K562 (cell line): ENCODE measurements at regions not wholly inside any gene's neighbourhood (a gene's known extent, or its start where the extent isn't known, plus 50 kb on each side); places are given as distances from the start of the nearest gene placed in this dataset.

ENCODE experiments used
- CEBPG ChIP-seq, 3 experiments: fragments of 200-800 bp in 1 of 3; sonication (Bioruptor generic) in 1 of 3; sonication (generic) in 1 of 3; formaldehyde crosslinking in 1 of 3; IDR thresholded peaks in 2 of 3; conservative IDR thresholded peaks in 1 of 3; 2 replicates each; pipeline versions ENCODE4 v1.6.1 to v1.8.0; 2016 to 2022; ENCODE audit warnings: missing compliant biosample characterization in 2 of 3, missing genetic modification characterization in 2 of 3, mild to moderate bottlenecking in 1 of 3, missing genetic modification reagents in 1 of 3
- GATA2 ChIP-seq: sonication (generic); formaldehyde crosslinking; IDR thresholded peaks from 2 replicates; pipeline ENCODE4 v1.4.0; 2020; ENCODE audit warnings: mild to moderate bottlenecking, missing genetic modification reagents
- HCFC1 ChIP-seq: IDR thresholded peaks from 2 replicates; pipeline ENCODE4 v1.6.1; 2012; ENCODE audit warnings: low read depth, low read length, improper control_type of control experiment
- HNRNPK ChIP-seq: fragments of 200-400 bp; formaldehyde crosslinking; IDR thresholded peaks from one replicate; pipeline ENCODE4 v1.6.1; 2018; ENCODE audit warnings: mild to moderate bottlenecking, low read depth, low read length; ENCODE audit not compliant: poor library complexity, severe bottlenecking
- NCOR1 ChIP-seq: fragments of 450-650 bp; IDR thresholded peaks from 2 replicates; pipeline ENCODE4 v1.6.1; 2016; ENCODE audit warnings: mild to moderate bottlenecking, moderate library complexity
- PRDM10 ChIP-seq: fragments of 450-650 bp; IDR thresholded peaks from 2 replicates; pipeline ENCODE4 v1.6.1; 2018; ENCODE audit not compliant: partially characterized antibody
- REST ChIP-seq, 2 experiments: fragments of 450-650 bp; formaldehyde crosslinking in 1 of 2; IDR thresholded peaks; 2 replicates each; pipeline versions ENCODE4 v1.4.0 to v1.6.1; 2014 to 2020; ENCODE audit warnings: mild to moderate bottlenecking in 2 of 2, borderline replicate concordance in 1 of 2, low read depth in 1 of 2
- ZNF696 ChIP-seq: fragments of 250-450 bp; sonication (Bioruptor Pico); conservative IDR thresholded peaks from 2 replicates; pipeline ENCODE4 v1.4.0; 2020; ENCODE audit warnings: mild to moderate bottlenecking, moderate library complexity
- ZNF717 ChIP-seq: fragments of 250-450 bp; sonication (Bioruptor Pico); IDR thresholded peaks from 2 replicates; pipeline ENCODE4 v1.5.0; 2021

GRCh38 chr3:124491875-124492274, 238.4 kb upstream of the UMPS start (continued):
- TF ChIP-seq REST (IDR thresholded peaks at IDR 0.05; ENCODE audit: borderline replicate concordance) (no peak), REST (CRISPR knock-in tag; IDR thresholded peaks at IDR 0.05; ENCODE audit: low read depth) (no peak), PRDM10 (no peak), NCOR1 (no peak), CEBPG (CRISPR knock-in tag; IDR thresholded peaks at IDR 0.05) (no peak), CEBPG (tag; conservative IDR thresholded peaks at IDR 0.05 in 1 of 2, IDR thresholded peaks at IDR 0.05 in 1 of 2) (no peak), HNRNPK (no peak), HCFC1 (no peak), ZNF696 (CRISPR knock-in tag) (no peak), ZNF717 (no peak), GATA2 (CRISPR knock-in tag) (no peak)
